Prostate gland (tissue), 2 donors: ENCODE measurements at regions not wholly inside any gene's neighbourhood (a gene's known extent, or its start where the extent isn't known, plus 50 kb on each side); places are given as distances from the start of the nearest gene placed in this dataset.

Experiments
- DNase-seq: peaks from one replicate; pipeline ENCODE4 v3.0.0-alpha.2; 2019; ENCODE audit warnings: low spot score
- H3K27ac ChIP-seq, 2 donors: fragments of 200-600 bp; sonication (generic); 2 replicates each; pipeline ENCODE4 v1.5.1; 2017 to 2019
- H3K27me3 ChIP-seq: fragments of 200-600 bp; sonication (generic); replicated peaks from 2 replicates; pipeline ENCODE4 v1.5.1; 2019; ENCODE audit not compliant: insufficient read depth
- H3K36me3 ChIP-seq, 2 donors: fragments of 200-600 bp; sonication (generic); 1 replicate in 1 of 2; 2 replicates in 1 of 2; pipeline versions ENCODE4 v1.5.1 to v1.8.1; 2017 to 2019
- H3K4me1 ChIP-seq: fragments of 200-600 bp; sonication (generic); replicated peaks from 2 replicates; pipeline ENCODE4 v1.5.1; 2019
- H3K4me3 ChIP-seq, 2 donors: fragments of 200-600 bp; sonication (generic); 2 replicates each; pipeline ENCODE4 v1.5.1; 2017 to 2019
- H3K9me3 ChIP-seq: fragments of 200-600 bp; sonication (generic); 2 replicates; pipeline ENCODE4 v1.5.1; 2017
- CTCF ChIP-seq, 4 experiments: fragments of 200-600 bp in 2 of 4; fragments of 450-650 bp in 2 of 4; sonication (generic) in 2 of 4; IDR thresholded peaks; 1 replicate in 3 of 4; 2 replicates in 1 of 4; pipeline ENCODE4 v1.5.1; 2016 to 2019; ENCODE audit warnings: antibody characterized with exemption in 4 of 4, mild to moderate bottlenecking in 2 of 4, moderate library complexity in 2 of 4
- POLR2A ChIP-seq: fragments of 450-650 bp; IDR thresholded peaks from one replicate; pipeline ENCODE4 v1.6.1; 2016; ENCODE audit warnings: antibody characterized with exemption, mild to moderate bottlenecking
- POLR2AphosphoS5 ChIP-seq: sonication (generic); formaldehyde crosslinking; IDR thresholded peaks from one replicate; pipeline ENCODE4 v1.6.1; 2017; ENCODE audit warnings: antibody characterized with exemption
- WGBS: methylation state at CpG from one replicate; pipeline ENCODE4 v1.1.5; 2018; 5-methylcytosine and 5-hydroxymethylcytosine counted together
- intact Hi-C: fragments of 100-400 bp; cut with DNase I; formaldehyde crosslinking; loops from one replicate; pipeline ENCODE4 v1.14.2; 2022

GRCh38 chr3:104909721-104910120, 457.0 kb upstream of the ALCAM start:
- WGBS, result 67% methylated on average over 4 of the region's 4 CpGs
- H3K27ac ChIP-seq, result no peak overlapping the region
- H3K9me3 ChIP-seq, result no peaks in the 10 kb centered on the region
- no peaks in the 10 kb centered on the region for H3K36me3 ChIP-seq
- TF ChIP-seq POLR2AphosphoS5, result no peak
- no peak for TF ChIP-seq CTCF (IDR thresholded peaks at IDR 0.05)
- no peaks in the 10 kb centered on the region for H3K4me1 ChIP-seq
- H3K27me3 ChIP-seq, result no peaks in the 10 kb centered on the region
- no peak overlapping the region for H3K4me3 ChIP-seq
- intact Hi-C loops, result no loop called here
- DNase-seq, result no peak

- no peaks in the 10 kb centered on the region for H3K4me1 ChIP-seq
- intact Hi-C loops, result no loop called here
- 72% methylated on average over 1 of the region's 1 CpG for WGBS
- no peak overlapping the region for H3K4me3 ChIP-seq
- H3K9me3 ChIP-seq, result no peaks in the 10 kb centered on the region
- no peak for DNase-seq
- no peaks in the 10 kb centered on the region for H3K36me3 ChIP-seq
- H3K27ac ChIP-seq, result no peak overlapping the region
- no peaks in the 10 kb centered on the region for H3K27me3 ChIP-seq
- TF ChIP-seq CTCF (IDR thresholded peaks at IDR 0.05) (no peak), POLR2A (no peak), POLR2AphosphoS5 (no peak)
These were observed 455.3 kb upstream of the ALCAM start for GRCh38 chr3:104911376-104911775.

- WGBS, result 28% methylated on average over 1 of the region's 1 CpG
- no peaks in the 10 kb centered on the region for H3K9me3 ChIP-seq
- no peak overlapping the region for H3K4me3 ChIP-seq
- no peak overlapping the region for H3K27ac ChIP-seq
- H3K27me3 ChIP-seq, result no peaks in the 10 kb centered on the region
- DNase-seq, result no peak
- intact Hi-C loops, result no loop called here
- no peaks in the 10 kb centered on the region for H3K36me3 ChIP-seq
- TF ChIP-seq CTCF (IDR thresholded peaks at IDR 0.05) (no peak), POLR2AphosphoS5 (no peak), POLR2A (no peak)
- H3K4me1 ChIP-seq, result no peaks in the 10 kb centered on the region
These were observed 449.7 kb upstream of the ALCAM start for GRCh38 chr3:104916971-104917370.

- Histone ChIP-seq H3K36me3 (no peaks in the 10 kb centered on the region), H3K4me3 (no peak overlapping the region), H3K27me3 (no peaks in the 10 kb centered on the region), H3K27ac (no peak overlapping the region), H3K9me3 (no peaks in the 10 kb centered on the region), H3K4me1 (no peaks in the 10 kb centered on the region)
- WGBS, result 100% methylated on average over 2 of the region's 2 CpGs
- no peak for DNase-seq
- TF ChIP-seq POLR2A, result no peak
- TF ChIP-seq POLR2AphosphoS5, result no peak
- TF ChIP-seq CTCF (IDR thresholded peaks at IDR 0.05), result no peak
- intact Hi-C loops, result no loop called here
These were observed 446.2 kb upstream of the ALCAM start for GRCh38 chr3:104920512-104920911.

GRCh38 chr3:104933972-104934371, 432.7 kb upstream of the ALCAM start:
- H3K36me3 ChIP-seq, result no peaks in the 10 kb centered on the region
- TF ChIP-seq POLR2AphosphoS5 (no peak), CTCF (IDR thresholded peaks at IDR 0.05) (no peak), POLR2A (no peak)
- no peaks in the 10 kb centered on the region for H3K27me3 ChIP-seq
- DNase-seq, result no peak
- WGBS, result 94% methylated on average over 3 of the region's 3 CpGs
- H3K9me3 ChIP-seq, result no peaks in the 10 kb centered on the region
- no peaks in the 10 kb centered on the region for H3K4me1 ChIP-seq
- H3K27ac ChIP-seq, result no peak overlapping the region
- no peak overlapping the region for H3K4me3 ChIP-seq
- intact Hi-C loops, result no loop called here
